ENCODE measurements at regions not wholly inside any gene's neighbourhood (a gene's known extent, or its start where the extent isn't known, plus 50 kb on each side); places are given as distances from the start of the nearest gene placed in this dataset.

DNA sequence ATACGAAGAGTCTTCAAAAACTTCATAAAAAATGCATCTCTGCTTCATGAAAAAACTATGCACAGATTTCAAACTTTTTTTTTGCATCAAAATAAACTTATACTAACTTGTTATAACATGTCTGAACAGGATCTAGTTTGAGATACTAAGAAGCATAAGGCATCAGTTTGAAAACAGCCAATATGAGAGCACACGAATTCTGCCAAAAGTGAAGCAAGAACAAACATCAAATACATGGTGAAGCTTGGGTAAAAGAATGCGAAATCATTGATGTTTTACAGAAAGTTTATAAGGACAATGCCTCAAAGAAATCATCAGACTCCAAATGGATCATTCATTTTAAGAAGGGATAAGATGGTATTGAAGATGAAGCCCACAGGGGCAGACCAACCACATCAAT lies 389.1 kb upstream of the TENM4 start:
- DNase-seq (ENCODE audit: missing footprints) (no peak), ATAC-seq (no peak)
- intact Hi-C loops (cut with DNase I): no loop called here

DNA sequence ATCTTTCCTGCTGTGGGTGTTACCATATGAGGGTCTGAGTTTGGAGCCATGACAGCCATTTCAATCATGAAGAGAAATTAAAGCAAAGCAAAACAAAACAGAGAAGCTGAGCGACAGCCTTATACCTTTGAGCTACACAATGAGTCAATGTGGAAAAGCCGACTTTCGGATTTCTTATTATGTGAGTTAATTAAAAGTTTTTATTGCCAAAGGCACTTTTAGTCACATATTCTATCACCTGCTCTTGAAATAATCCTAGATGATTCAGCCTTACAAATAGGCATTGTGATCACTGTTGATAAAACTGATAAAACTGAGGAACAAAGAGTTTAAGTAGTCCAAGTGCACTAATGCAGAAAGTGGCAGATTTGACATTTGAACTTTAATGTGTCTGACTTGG lies 381.9 kb upstream of the TENM4 start:
- DNase-seq (ENCODE audit: missing footprints): no peak
- no peak for ATAC-seq
- intact Hi-C loops (cut with DNase I): no loop called here

GRCh38 chr11:79813551-79813950 lies 372.7 kb upstream of the TENM4 start:
- DNase-seq (ENCODE audit: missing footprints): no peak
- intact Hi-C loops (cut with DNase I): no loop called here
- ATAC-seq: no peak

DNA sequence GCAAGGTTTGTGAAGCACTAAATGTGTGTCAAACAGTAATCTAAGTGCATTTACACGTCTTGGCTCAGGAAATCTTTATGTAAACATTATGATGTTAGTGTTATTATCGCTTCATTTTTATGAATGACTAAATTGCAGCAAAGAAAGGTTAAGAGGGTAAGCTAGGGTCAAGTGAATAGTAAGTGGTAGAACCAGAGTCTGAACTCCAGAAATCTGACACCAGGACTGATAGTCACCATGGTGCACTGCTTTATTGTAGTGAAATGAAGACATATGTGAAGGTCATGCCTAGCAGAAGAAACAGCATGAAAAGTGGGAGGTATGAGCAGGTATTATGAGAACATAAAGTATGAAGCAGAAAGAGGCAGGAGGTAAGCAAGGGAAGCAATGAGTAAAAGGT lies 368.7 kb upstream of the TENM4 start:
- intact Hi-C loops (cut with DNase I): no loop called here
- ATAC-seq (no peak), DNase-seq (ENCODE audit: missing footprints) (no peak)

GRCh38 chr11:79807506-79807905 lies 366.7 kb upstream of the TENM4 start:
- DNase-seq (ENCODE audit: missing footprints) (no peak), ATAC-seq (no peak)
- intact Hi-C loops (cut with DNase I): no loop called here

GRCh38 chr11:79796704-79797103 lies 355.9 kb upstream of the TENM4 start:
- intact Hi-C loops (cut with DNase I): no loop called here
- DNase-seq (ENCODE audit: missing footprints) (no peak), ATAC-seq (no peak)

- DNase-seq (ENCODE audit: missing footprints) (no peak), ATAC-seq (no peak)
- intact Hi-C loops (cut with DNase I): no loop called here
Observed at GRCh38 chr11:79794484-79795393, 353.9 kb upstream of the TENM4 start.

DNA sequence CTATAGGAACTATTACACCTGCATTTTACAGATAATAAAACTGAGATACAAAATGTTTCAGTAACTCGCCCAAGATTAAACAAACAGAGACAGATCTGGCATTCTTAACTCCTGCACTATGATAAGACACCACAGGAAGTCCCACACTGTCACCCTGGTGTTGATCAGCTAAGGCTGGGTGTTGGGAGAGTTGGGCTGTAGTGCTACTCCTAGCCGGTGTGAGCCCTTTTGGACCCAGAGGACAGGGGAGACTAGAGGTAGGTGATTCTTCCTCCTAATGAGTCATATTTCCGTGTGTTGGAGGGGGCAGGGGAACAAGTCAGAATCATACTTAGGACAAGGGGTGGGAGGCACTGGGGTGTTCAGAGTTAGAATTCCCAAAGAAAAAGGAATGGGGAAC lies 353.2 kb upstream of the TENM4 start:
- intact Hi-C loops (cut with DNase I): no loop called here
- no peak for DNase-seq (ENCODE audit: missing footprints)
- ATAC-seq: no peak

- no peak for ATAC-seq
- intact Hi-C loops (cut with DNase I): no loop called here
Observed at GRCh38 chr11:79786961-79787360, 346.1 kb upstream of the TENM4 start.

GRCh38 chr11:79783833-79784232 lies 343.0 kb upstream of the TENM4 start:
- DNase-seq (ENCODE audit: missing footprints) (no peak), ATAC-seq (no peak)
- intact Hi-C loops (cut with DNase I): no loop called here

More at GRCh38 chr11:79786961-79787360, 346.1 kb upstream of the TENM4 start:
- DNase-seq (ENCODE audit: missing footprints): no peak

- no peak for ATAC-seq
- intact Hi-C loops (cut with DNase I): no loop called here
- no peak for DNase-seq (ENCODE audit: missing footprints)
Observed at GRCh38 chr11:79768343-79768742, 327.5 kb upstream of the TENM4 start.

DNA sequence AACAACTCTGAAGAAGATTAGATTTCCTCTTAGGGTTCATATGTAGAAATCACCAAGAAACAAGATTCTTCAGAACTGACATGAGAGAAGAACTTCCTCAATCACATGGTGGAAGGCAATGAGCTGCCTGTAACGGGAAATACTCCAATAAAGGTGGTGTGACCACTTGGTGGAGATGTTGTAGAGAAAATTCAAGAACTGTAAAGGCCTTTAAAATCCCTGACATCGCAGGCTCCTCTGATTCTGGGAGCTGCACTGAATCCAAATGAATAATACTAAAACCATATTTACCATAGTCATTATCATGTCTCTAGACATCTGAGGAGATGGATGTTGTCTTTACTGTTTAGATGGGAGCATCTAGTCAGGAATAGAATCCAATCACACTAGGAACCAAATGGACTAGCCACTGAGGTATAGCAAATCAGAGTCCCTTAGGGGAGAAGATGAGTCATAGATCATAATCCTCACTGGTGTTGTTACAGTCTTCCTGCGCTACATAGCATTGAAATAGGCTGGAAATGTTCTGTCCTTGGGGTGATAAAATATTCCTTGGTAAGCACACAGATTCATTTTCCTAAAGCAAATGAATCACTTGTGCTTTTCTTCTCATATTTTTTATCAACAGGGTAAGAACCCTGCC lies 321.6 kb upstream of the TENM4 start:
- DNase-seq (ENCODE audit: missing footprints) (no peak), ATAC-seq (peak; percentile 42)
- intact Hi-C loops (cut with DNase I): loop anchor here (2.0 kb wide), 1 partner anchor 392 kb away; no protein-coding TSS in a partner anchor

DNA sequence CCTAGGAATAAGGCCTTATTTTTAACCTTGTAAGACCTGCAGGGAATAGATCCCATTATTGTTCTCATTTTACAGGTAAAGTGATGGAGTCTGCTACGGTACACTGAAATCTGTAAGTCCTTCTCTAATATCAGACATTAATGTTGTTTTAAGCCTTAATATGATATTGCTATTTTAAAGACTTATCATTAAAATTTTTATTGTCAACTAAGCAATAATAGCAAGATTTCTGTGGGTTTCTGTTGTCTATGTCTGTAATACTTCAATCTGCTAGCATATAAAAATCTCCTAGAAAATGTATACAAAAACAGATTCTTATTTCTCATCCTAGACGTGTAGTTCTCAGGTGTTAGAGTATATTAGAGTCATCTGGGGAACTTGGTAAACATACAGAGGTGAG lies 317.5 kb upstream of the TENM4 start:
- ATAC-seq (no peak), DNase-seq (ENCODE audit: missing footprints) (no peak)
- intact Hi-C loops (cut with DNase I): no loop called here

DNA sequence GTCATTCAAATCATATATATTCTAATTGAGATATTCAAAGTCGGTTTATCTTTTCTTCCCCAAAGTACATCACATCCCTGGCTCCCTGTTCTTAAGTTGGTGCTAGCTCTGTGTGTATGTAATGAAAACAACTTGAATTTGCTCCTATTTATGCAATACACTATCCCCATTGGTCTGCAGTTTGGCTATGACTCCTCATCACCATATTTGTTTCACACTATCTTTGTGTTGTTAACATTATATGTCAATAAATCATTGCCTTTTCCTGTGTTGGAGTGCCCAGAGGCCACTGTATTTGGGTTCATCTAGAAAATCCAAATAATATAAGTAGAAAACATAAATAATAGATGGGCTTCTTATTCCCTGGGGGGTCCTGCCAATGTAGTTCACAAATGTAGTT lies 306.6 kb upstream of the TENM4 start:
- ATAC-seq (no peak), DNase-seq (ENCODE audit: missing footprints) (no peak)
- intact Hi-C loops (cut with DNase I): no loop called here

- no peak for DNase-seq (ENCODE audit: missing footprints)
- no peak for ATAC-seq
- intact Hi-C loops (cut with DNase I): no loop called here
Observed at GRCh38 chr11:79744941-79745340, 304.1 kb upstream of the TENM4 start.

DNA sequence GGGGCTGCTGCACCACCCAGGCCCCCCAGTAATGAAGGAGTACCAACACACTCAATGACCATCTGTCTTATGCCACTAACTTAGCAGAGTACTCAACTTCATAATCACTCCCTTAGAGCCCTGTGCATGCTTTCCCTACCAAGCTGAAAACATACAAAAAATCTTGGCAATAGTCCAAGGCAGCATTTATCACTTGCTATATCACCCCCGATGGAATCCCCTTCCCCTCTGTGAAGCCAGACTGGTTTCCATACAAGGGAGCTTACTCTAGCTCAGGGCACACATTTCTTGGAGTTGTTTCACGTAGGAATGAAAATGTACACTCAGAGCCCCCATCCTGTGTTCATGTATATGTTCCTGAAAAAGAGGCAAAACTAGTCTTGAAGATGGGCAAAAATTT lies 301.3 kb upstream of the TENM4 start:
- ATAC-seq (no peak), DNase-seq (ENCODE audit: missing footprints) (no peak)
- intact Hi-C loops (cut with DNase I): no loop called here

DNA sequence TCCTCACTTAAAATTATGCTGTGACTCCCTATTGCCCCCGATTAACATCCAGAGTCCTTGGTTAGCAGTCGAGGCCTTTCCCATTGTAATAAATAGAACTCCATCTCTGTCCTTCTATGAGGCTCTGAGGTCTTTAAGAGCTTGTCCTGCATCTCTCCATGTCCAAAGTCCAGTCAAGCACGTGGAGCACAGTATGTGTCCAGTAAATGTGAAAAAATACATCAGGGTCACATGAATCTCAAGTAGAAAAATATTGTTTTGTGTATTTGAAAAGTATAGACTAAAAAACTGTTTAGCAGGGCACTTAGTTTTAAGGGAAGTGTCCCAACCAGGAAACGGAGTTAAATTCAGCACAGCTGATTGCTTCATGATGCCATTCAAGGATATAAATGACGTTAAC lies 298.8 kb upstream of the TENM4 start:
- ATAC-seq (no peak), DNase-seq (ENCODE audit: missing footprints) (no peak)
- intact Hi-C loops (cut with DNase I): no loop called here

- intact Hi-C loops (cut with DNase I): no loop called here
- ATAC-seq: no peak
- DNase-seq (ENCODE audit: missing footprints): no peak
Observed at GRCh38 chr11:79727221-79727620, 286.4 kb upstream of the TENM4 start.

GRCh38 chr11:79720115-79720514 lies 279.3 kb upstream of the TENM4 start:
- intact Hi-C loops (cut with DNase I): no loop called here
- DNase-seq (ENCODE audit: missing footprints): no peak
- peak; percentile 50 for ATAC-seq

GRCh38 chr11:79708319-79708932 lies 267.6 kb upstream of the TENM4 start:
- no peak for ATAC-seq
- no peak for DNase-seq (ENCODE audit: missing footprints)
- intact Hi-C loops (cut with DNase I): no loop called here
